CD14-positive monocyte (primary cell): ENCODE measurements at regions not wholly inside any gene's neighbourhood (a gene's known extent, or its start where the extent isn't known, plus 50 kb on each side); places are given as distances from the start of the nearest gene placed in this dataset.
"Not testable (repeated sequence)": the region's sequence is repeated elsewhere in the genome, so short reads cannot be mapped to it uniquely, and the experiment has no call there.

Experiments
- DNase-seq, 3 donors: peaks; one replicate each; pipeline ENCODE4 v3.0.0-alpha.2; 2011 to 2022
- H2AFZ ChIP-seq: 2 replicates; pipeline ENCODE4 v1.6.0; 2012; ENCODE audit warnings: mild to moderate bottlenecking, low read depth, low read length, inconsistent platforms; ENCODE audit not compliant: insufficient read depth, poor library complexity, severe bottlenecking
- H3K27ac ChIP-seq, 2 donors: 1 replicate in 1 of 2; 2 replicates in 1 of 2; pipeline ENCODE4 v1.5.1; 2012 to 2013; ENCODE audit warnings: low read length in 2 of 2, control low read depth in 1 of 2, inconsistent platforms in 1 of 2, low read depth in 1 of 2, mild to moderate bottlenecking in 1 of 2
- H3K27me3 ChIP-seq, 2 donors: one replicate each; pipeline versions ENCODE4 v1.6.0 to v1.6.1; 2011 to 2013; ENCODE audit warnings: low read length in 2 of 2; ENCODE audit not compliant: control insufficient read depth in 2 of 2, insufficient read depth in 2 of 2
- H3K36me3 ChIP-seq, 2 donors: replicated peaks in 1 of 2; 1 replicate in 1 of 2; 2 replicates in 1 of 2; pipeline versions ENCODE4 v1.5.1 to v1.6.1; 2012 to 2013; ENCODE audit warnings: low read length in 2 of 2, control low read depth in 1 of 2, inconsistent platforms in 1 of 2, mild to moderate bottlenecking in 1 of 2; ENCODE audit not compliant: insufficient read depth in 2 of 2, control insufficient read depth in 1 of 2
- H3K4me1 ChIP-seq, 2 donors: 1 replicate in 1 of 2; 2 replicates in 1 of 2; pipeline versions ENCODE4 v1.5.1 to v1.6.1; 2012 to 2013; ENCODE audit warnings: low read length in 2 of 2, control low read depth in 1 of 2, inconsistent platforms in 1 of 2, mild to moderate bottlenecking in 1 of 2, moderate library complexity in 1 of 2; ENCODE audit not compliant: insufficient read depth in 2 of 2, control insufficient read depth in 1 of 2
- H3K4me2 ChIP-seq: replicated peaks from 2 replicates; pipeline ENCODE3; 2012; ENCODE audit warnings: low read length, moderate library complexity, mild to moderate bottlenecking; ENCODE audit not compliant: poor library complexity, severe bottlenecking; ENCODE audit errors: extremely low read depth
- H3K4me3 ChIP-seq, 3 experiments: fragments of 200-600 bp in 1 of 3; sonication (generic) in 1 of 3; replicated peaks in 1 of 3; 1 replicate in 2 of 3; 2 replicates in 1 of 3; pipeline ENCODE4 v1.5.1; 2011 to 2013; ENCODE audit warnings: low read length in 3 of 3, mild to moderate bottlenecking in 3 of 3, control low read depth in 2 of 3, low read depth in 2 of 3, inconsistent platforms in 1 of 3, moderate library complexity in 1 of 3
- H3K79me2 ChIP-seq: 2 replicates; pipeline ENCODE4 v1.6.0; 2012; ENCODE audit warnings: mild to moderate bottlenecking, control low read depth, inconsistent platforms, low read length, moderate library complexity; ENCODE audit not compliant: insufficient read depth
- H3K9ac ChIP-seq: 2 replicates; pipeline ENCODE4 v1.6.0; 2017; ENCODE audit warnings: low read length, mild to moderate bottlenecking; ENCODE audit not compliant: insufficient read depth, poor library complexity, severe bottlenecking
- H3K9me3 ChIP-seq, 2 donors: replicated peaks in 1 of 2; 1 replicate in 1 of 2; 2 replicates in 1 of 2; pipeline versions ENCODE4 v1.5.1 to v1.6.1; 2012 to 2013; ENCODE audit warnings: low read length in 2 of 2, control low read depth in 1 of 2; ENCODE audit not compliant: control insufficient read depth in 1 of 2, insufficient read depth in 1 of 2
- H4K20me1 ChIP-seq: 2 replicates; pipeline ENCODE4 v1.6.0; 2012; ENCODE audit warnings: mild to moderate bottlenecking, low read length, control low read depth, moderate library complexity; ENCODE audit not compliant: insufficient read depth
- H3K27ac Mint-ChIP-seq, 7 donors: one replicate each; pipeline ENCODE4 v1.8.0; 2020; ENCODE audit warnings: mild to moderate bottlenecking in 7 of 7, mixed read lengths in 7 of 7, moderate library complexity in 6 of 7, inconsistent platforms in 2 of 7
- H3K27me3 Mint-ChIP-seq, 3 donors: one replicate each; pipeline ENCODE4 v1.8.0; 2021 to 2022; ENCODE audit warnings: low read depth in 3 of 3, mild to moderate bottlenecking in 3 of 3, mixed read lengths in 3 of 3, moderate library complexity in 3 of 3, inconsistent platforms in 1 of 3
- H3K36me3 Mint-ChIP-seq, 2 donors: one replicate each; pipeline ENCODE4 v1.8.0; 2020; ENCODE audit warnings: mixed read lengths in 2 of 2, inconsistent platforms in 1 of 2, mild to moderate bottlenecking in 1 of 2
- H3K4me1 Mint-ChIP-seq: one replicate; pipeline ENCODE4 v1.8.0; 2020; ENCODE audit warnings: mild to moderate bottlenecking, mixed read lengths
- H3K4me3 Mint-ChIP-seq, 2 donors: one replicate each; pipeline ENCODE4 v1.8.0; 2020; ENCODE audit warnings: mild to moderate bottlenecking in 2 of 2, mixed read lengths in 2 of 2, moderate library complexity in 1 of 2
- H3K9me3 Mint-ChIP-seq, 7 donors: one replicate each; pipeline ENCODE4 v1.8.0; 2020 to 2022; ENCODE audit warnings: mixed read lengths in 7 of 7, mild to moderate bottlenecking in 6 of 7, moderate library complexity in 6 of 7, inconsistent platforms in 2 of 7
- CTCF ChIP-seq: fragments of 200-600 bp; IDR thresholded peaks from one replicate; pipeline ENCODE4 v1.8.0; 2022; ENCODE audit warnings: antibody characterized with exemption, mild to moderate bottlenecking
- WGBS: methylation state at CpG from one replicate; pipeline ENCODE4 v1.1.5; 2013; ENCODE audit warnings: missing lambda C conversion rate; ENCODE audit not compliant: insufficient coverage; 5-methylcytosine and 5-hydroxymethylcytosine counted together
- intact Hi-C, 2 donors: fragments of 100-400 bp; cut with micrococcal nuclease; formaldehyde crosslinking; loops; one replicate each; pipeline versions ENCODE4 v1.15.0 to v1.15.1; 2023

DNA sequence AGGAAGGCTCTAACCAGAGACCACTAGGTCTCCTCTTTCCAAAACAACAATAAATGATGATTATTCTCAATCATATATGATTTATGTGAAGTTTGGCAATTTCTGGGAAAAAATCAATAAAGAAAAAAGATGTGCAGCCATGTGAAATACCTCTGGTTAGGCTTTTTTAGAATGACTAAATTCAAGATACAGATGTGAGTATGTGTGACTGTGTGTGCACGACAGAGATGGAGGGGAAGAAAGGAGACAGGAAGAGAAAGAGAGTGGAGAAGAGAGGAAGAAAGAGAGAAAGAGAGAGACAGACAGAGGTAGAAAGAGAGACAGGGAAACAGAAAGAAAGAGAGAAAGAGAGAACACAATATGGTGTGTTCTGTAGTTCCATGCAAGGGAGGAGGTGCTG is 558.6 kb upstream of the CDH5 start:
- Mint-ChIP-seq H3K27me3 (peaks cover 0 to 3% (median 2%) of the 10 kb centered on the region in 3 donors), H3K4me1 (no peaks in the 10 kb centered on the region), H3K36me3 (no peaks in the 10 kb centered on the region), H3K27ac (no peak overlapping the region), H3K4me3 (no peak overlapping the region), H3K9me3 (peaks cover 0 to 4% (median 0%) of the 10 kb centered on the region in 7 donors)
- H3K27ac ChIP-seq = no peak overlapping the region
- no peak overlapping the region for H3K4me2 ChIP-seq
- H3K4me3 ChIP-seq = no peak overlapping the region
- intact Hi-C loops = no loop called here
- TF ChIP-seq CTCF = no peak
- no peaks in the 10 kb centered on the region for H3K36me3 ChIP-seq
- H3K9me3 ChIP-seq = no peaks in the 10 kb centered on the region
- 73% methylated on average over 1 of the region's 1 CpG for WGBS
- no peaks in the 10 kb centered on the region for H4K20me1 ChIP-seq
- no peak overlapping the region for H2AFZ ChIP-seq
- H3K79me2 ChIP-seq = no peaks in the 10 kb centered on the region
- no peak for DNase-seq
- no peak overlapping the region for H3K9ac ChIP-seq
- H3K27me3 ChIP-seq = no peaks in the 10 kb centered on the region
- H3K4me1 ChIP-seq = no peaks in the 10 kb centered on the region

- H3K4me1 Mint-ChIP-seq, intact Hi-C loops, H4K20me1 ChIP-seq, H3K4me1 ChIP-seq, H3K4me2 ChIP-seq, H2AFZ ChIP-seq, H3K36me3 Mint-ChIP-seq, H3K27ac ChIP-seq, H3K9me3 Mint-ChIP-seq, DNase-seq, H3K4me3 ChIP-seq, H3K27me3 Mint-ChIP-seq, H3K27ac Mint-ChIP-seq, H3K9ac ChIP-seq, H3K4me3 Mint-ChIP-seq, H3K79me2 ChIP-seq, H3K36me3 ChIP-seq, H3K27me3 ChIP-seq, H3K9me3 ChIP-seq: not testable (repeated sequence)
These were observed 560.8 kb upstream of the CDH5 start for GRCh38 chr16:65805704-65806103.
